ENCODE measurements at regions not wholly inside any gene's neighbourhood (a gene's known extent, or its start where the extent isn't known, plus 50 kb on each side); places are given as distances from the start of the nearest gene placed in this dataset.
A peak's percentile ranks its signal among the peaks of the same experiment; 100 is the strongest.

DNA sequence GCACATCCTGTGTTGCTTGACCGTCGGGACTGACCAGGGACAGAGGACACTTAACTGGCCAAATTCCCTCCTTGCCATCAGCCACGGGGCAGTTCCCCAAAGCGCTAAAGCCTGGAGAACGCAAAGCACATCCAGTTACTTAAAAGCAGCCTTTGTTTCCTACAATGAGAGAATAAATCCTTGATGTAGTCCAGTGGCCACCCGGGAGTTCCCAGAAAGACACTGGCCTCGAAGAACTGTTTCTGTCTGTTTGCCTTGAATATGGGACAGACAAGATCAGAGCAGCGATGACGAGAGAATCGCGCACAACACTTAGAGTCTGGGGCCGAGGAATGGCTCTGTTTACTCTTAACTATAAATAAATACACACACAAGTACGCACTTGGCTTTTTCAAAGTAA, 102.2 kb downstream of the TNFAIP2 start:
- Histone ChIP-seq H3K4me1 (ENCODE audit: insufficient read depth, low read length) (0 out of 2 replicates have a peak, but pooled peaks cover 4% of the 10 kb centered on the region), H3F3A (ENCODE audit: low read length, unreplicated experiment) (no peaks in the 10 kb centered on the region), H3K36me3 (ENCODE audit: low read depth, low read length) (no peaks in the 10 kb centered on the region), H3K4me3 (ENCODE audit: low read length) (no peak overlapping the region), H3K27ac (ENCODE audit: low read length) (no peak overlapping the region), H2AFZ (ENCODE audit: low read length) (peak overlapping the region; percentile 37; the same call in 1 of the 2 replicates), H3K9me2 (replicated peaks; ENCODE audit: low read length) (no peaks in the 10 kb centered on the region), H3K9me3 (ENCODE audit: low read length) (no peaks in the 10 kb centered on the region), H3K79me2 (ENCODE audit: low read length) (no peaks in the 10 kb centered on the region), H4K20me1 (ENCODE audit: low read length) (no peaks in the 10 kb centered on the region), H3K9ac (ENCODE audit: low read length) (no peak overlapping the region), H3K4me2 (ENCODE audit: low read length) (0 out of 2 replicates have a peak overlapping the region, but pooled peaks have one; percentile 36), H3K27me3 (ENCODE audit: low read length) (no peaks in the 10 kb centered on the region)
- ChIA-PET POLR2A (ENCODE audit: unreplicated experiment) (no interaction called here), CTCF (no interaction called here)
- BruUV-seq (replicated peaks): no TSS peak
- ATAC-seq (peak; percentile 18; the same call in 1 of the 2 replicates), DNase-seq (no peak)
- intact Hi-C loops (cut with micrococcal nuclease): no loop called here
- no peak for TF ChIP-seq EZH2 (IDR thresholded peaks at IDR 0.05; ENCODE audit: low read length, unreplicated experiment)
- no peak for TF ChIP-seq EZH2phosphoT487 (IDR thresholded peaks at IDR 0.05; ENCODE audit: borderline replicate concordance, low read length)
- no peak for TF ChIP-seq CTCF (conservative IDR thresholded peaks at IDR 0.05; ENCODE audit: low read depth, low read length)

DNA sequence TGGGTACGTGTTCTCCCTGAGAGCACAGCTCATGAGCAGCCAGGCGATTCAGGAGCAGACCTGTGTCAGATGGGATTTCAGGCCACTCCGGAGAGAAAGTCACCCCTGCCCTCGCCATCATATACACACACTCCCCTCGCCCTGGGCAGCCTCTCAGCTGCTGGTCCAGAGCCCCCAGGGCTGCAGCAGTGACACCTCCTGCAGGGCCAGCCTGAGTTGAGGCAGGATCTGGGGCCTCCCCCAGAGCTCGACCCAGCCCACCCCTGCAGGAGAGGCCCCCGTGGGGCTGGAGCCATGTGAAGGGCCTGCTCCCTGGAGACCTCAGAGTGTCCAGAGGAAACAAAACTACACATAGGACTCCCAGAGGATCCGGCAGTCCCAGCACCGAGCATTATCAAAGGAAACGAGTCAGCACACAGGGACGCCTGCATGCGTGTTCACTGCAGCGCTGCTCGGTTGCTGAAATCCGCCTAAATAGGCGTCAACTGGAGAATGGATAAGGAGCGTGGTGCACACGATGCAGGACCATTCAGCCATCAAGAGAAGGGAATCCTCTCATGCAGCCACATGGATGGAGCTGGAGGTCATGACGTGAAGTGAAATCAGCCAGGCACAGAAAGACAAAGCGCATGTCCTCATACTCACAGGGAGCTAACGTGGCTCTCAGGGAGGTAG, 104.0 kb downstream of the TNFAIP2 start:
- Histone ChIP-seq H4K20me1 (ENCODE audit: low read length) (no peaks in the 10 kb centered on the region), H3K4me2 (ENCODE audit: low read length) (no peak overlapping the region), H3K27ac (ENCODE audit: low read length) (no peak overlapping the region), H3F3A (ENCODE audit: low read length, unreplicated experiment) (no peaks in the 10 kb centered on the region), H3K36me3 (ENCODE audit: low read depth, low read length) (no peaks in the 10 kb centered on the region), H3K9ac (ENCODE audit: low read length) (no peak overlapping the region), H3K9me2 (replicated peaks; ENCODE audit: low read length) (no peaks in the 10 kb centered on the region), H3K9me3 (ENCODE audit: low read length) (no peaks in the 10 kb centered on the region), H3K4me3 (ENCODE audit: low read length) (no peak overlapping the region), H3K79me2 (ENCODE audit: low read length) (no peaks in the 10 kb centered on the region), H3K27me3 (ENCODE audit: low read length) (no peaks in the 10 kb centered on the region), H3K4me1 (ENCODE audit: insufficient read depth, low read length) (0 out of 2 replicates have a peak, but pooled peaks cover 4% of the 10 kb centered on the region), H2AFZ (ENCODE audit: low read length) (no peak overlapping the region)
- TF ChIP-seq CTCF (conservative IDR thresholded peaks at IDR 0.05; ENCODE audit: low read depth, low read length): no peak
- TF ChIP-seq EZH2phosphoT487 (IDR thresholded peaks at IDR 0.05; ENCODE audit: borderline replicate concordance, low read length): no peak
- TF ChIP-seq EZH2 (IDR thresholded peaks at IDR 0.05; ENCODE audit: low read length, unreplicated experiment): no peak
- ChIA-PET CTCF (no interaction called here), POLR2A (ENCODE audit: unreplicated experiment) (no interaction called here)
- intact Hi-C loops (cut with micrococcal nuclease): no loop called here
- DNase-seq (no peak), ATAC-seq (no peak)
- BruUV-seq (replicated peaks): no TSS peak

- intact Hi-C loops (cut with micrococcal nuclease): no loop called here
- Histone ChIP-seq H3F3A (ENCODE audit: low read length, unreplicated experiment) (no peaks in the 10 kb centered on the region), H3K9ac (ENCODE audit: low read length) (no peak overlapping the region), H3K27me3 (ENCODE audit: low read length) (no peaks in the 10 kb centered on the region), H3K9me2 (replicated peaks; ENCODE audit: low read length) (no peaks in the 10 kb centered on the region), H2AFZ (ENCODE audit: low read length) (no peak overlapping the region), H3K79me2 (ENCODE audit: low read length) (no peaks in the 10 kb centered on the region), H3K4me2 (ENCODE audit: low read length) (no peak overlapping the region), H3K4me1 (ENCODE audit: insufficient read depth, low read length) (0 out of 2 replicates have a peak, but pooled peaks cover 4% of the 10 kb centered on the region), H3K27ac (ENCODE audit: low read length) (no peak overlapping the region), H4K20me1 (ENCODE audit: low read length) (no peaks in the 10 kb centered on the region), H3K36me3 (ENCODE audit: low read depth, low read length) (no peaks in the 10 kb centered on the region), H3K4me3 (ENCODE audit: low read length) (no peak overlapping the region), H3K9me3 (ENCODE audit: low read length) (no peaks in the 10 kb centered on the region)
- ChIA-PET CTCF (no interaction called here), POLR2A (ENCODE audit: unreplicated experiment) (no interaction called here)
- no peak for TF ChIP-seq EZH2phosphoT487 (IDR thresholded peaks at IDR 0.05; ENCODE audit: borderline replicate concordance, low read length)
- TF ChIP-seq CTCF (conservative IDR thresholded peaks at IDR 0.05; ENCODE audit: low read depth, low read length): no peak
- TF ChIP-seq EZH2 (IDR thresholded peaks at IDR 0.05; ENCODE audit: low read length, unreplicated experiment): no peak
- BruUV-seq (replicated peaks): no TSS peak
- ATAC-seq: no peak
- no peak for DNase-seq
Measured at GRCh38 chr14:103228076-103228806, 105.0 kb downstream of the TNFAIP2 start.

All from PC-3 (cell line).